A549 (cell line): ENCODE measurements at regions not wholly inside any gene's neighbourhood (a gene's known extent, or its start where the extent isn't known, plus 50 kb on each side); places are given as distances from the start of the nearest gene placed in this dataset.

Experiments
- ATAC-seq, 2 experiments: fragments of 200-7000 bp in 1 of 2; fragments of >200 bp in 1 of 2; cut with Nextera tagmentation in 1 of 2; cut with Tn5 transposase in 1 of 2; 3 replicates each; pipeline versions ENCODE4 v1.8.0 to v1.9.1; 2018 to 2020; ENCODE audit warnings: mild to moderate bottlenecking in 1 of 2, moderate library complexity in 1 of 2
- CTCF ChIA-PET: fragments of 300-600 bp; sonication (Branson Sonifier 250); formaldehyde crosslinking; extraction: SDS; loops from one replicate; lab custom pipeline; 2021; ENCODE audit warnings: antibody characterized with exemption, inconsistent platforms; lab: Yijun Ruan, JAX
- POLR2A ChIA-PET: fragments of 350-600 bp; formaldehyde crosslinking; extraction: SDS; loops from one replicate; lab custom pipeline; 2021; ENCODE audit warnings: antibody characterized with exemption, inconsistent platforms; lab: Yijun Ruan, JAX
- DNase-seq, 2 experiments: peaks; one replicate each; pipeline versions ENCODE4 v3.0.0 to v3.0.0-alpha.2; 2011 to 2016; ENCODE audit warnings: low read depth in 1 of 2, low spot score in 1 of 2
- FAIRE-seq: peaks from 2 replicates; lab custom pipeline; 2011; peaks lifted over from hg19 to GRCh38; lab: Jason Lieb, UNC
- H3K27ac ChIP-seq, 2 experiments: fragments of >200 bp; sonication (Bioruptor Twin); formaldehyde crosslinking; 3 replicates each; pipeline ENCODE4 v1.5.1; 2016 to 2017
- H3K4me1 ChIP-seq: fragments of >200 bp; sonication (Bioruptor Twin); formaldehyde crosslinking; 3 replicates; pipeline ENCODE4 v1.6.1; 2016
- H3K4me2 ChIP-seq: fragments of >200 bp; sonication (Bioruptor Twin); formaldehyde crosslinking; 3 replicates; pipeline ENCODE4 v1.6.1; 2016
- H3K4me3 ChIP-seq: fragments of >200 bp; sonication (Bioruptor Twin); formaldehyde crosslinking; 3 replicates; pipeline ENCODE4 v1.5.1; 2016
- H3K9me3 ChIP-seq: fragments of >200 bp; sonication (Bioruptor Twin); formaldehyde crosslinking; 3 replicates; pipeline ENCODE4 v1.6.1; 2016
- BCL3 ChIP-seq: fragments of >200 bp; sonication (Bioruptor Twin); formaldehyde crosslinking; IDR thresholded peaks from 3 replicates; pipeline ENCODE4 v1.6.1; 2016
- BHLHE40 ChIP-seq: IDR thresholded peaks from 2 replicates; pipeline ENCODE4 v1.6.1; 2012; ENCODE audit warnings: low read depth, low read length, inconsistent platforms
- CEBPB ChIP-seq, 2 experiments: fragments of >200 bp in 1 of 2; sonication (Bioruptor Twin) in 1 of 2; formaldehyde crosslinking in 1 of 2; IDR thresholded peaks; 2 replicates each; pipeline ENCODE4 v1.6.1; 2012 to 2016
- CHD2 ChIP-seq: fragments of 150-350 bp; IDR thresholded peaks from 2 replicates; pipeline ENCODE4 v1.6.1; 2014; ENCODE audit warnings: low read length; ENCODE audit not compliant: partially characterized antibody
- CTCF ChIP-seq: fragments of >200 bp; sonication (Bioruptor Twin); formaldehyde crosslinking; IDR thresholded peaks from 3 replicates; pipeline ENCODE4 v1.5.1; 2016
- EHF ChIP-seq: fragments of 250-450 bp; sonication (Bioruptor Pico); IDR thresholded peaks from 2 replicates; pipeline ENCODE4 v1.5.0; 2020; ENCODE audit warnings: mild to moderate bottlenecking
- EHMT2 ChIP-seq: fragments of 200-600 bp; sonication (generic); IDR thresholded peaks from 2 replicates; pipeline ENCODE4 v1.6.1; 2016; ENCODE audit warnings: antibody characterized with exemption, low read depth, mild to moderate bottlenecking, moderate library complexity
- ELK1 ChIP-seq: fragments of 150-350 bp; IDR thresholded peaks from 2 replicates; pipeline ENCODE4 v1.6.1; 2014; ENCODE audit warnings: low read depth, mild to moderate bottlenecking, low read length
- EP300 ChIP-seq, 2 experiments: fragments of >200 bp; sonication (Bioruptor Twin); formaldehyde crosslinking; IDR thresholded peaks; 2 replicates in 1 of 2; 3 replicates in 1 of 2; pipeline ENCODE4 v1.6.1; 2016 to 2017
- FOSB ChIP-seq: fragments of 250-450 bp; sonication (Bioruptor Pico); IDR thresholded peaks from 2 replicates; pipeline ENCODE4 v1.5.0; 2020; ENCODE audit warnings: mild to moderate bottlenecking, moderate library complexity
- FOSL2 ChIP-seq, 2 experiments: fragments of 450-650 bp in 1 of 2; fragments of >200 bp in 1 of 2; sonication (Bioruptor Twin) in 1 of 2; formaldehyde crosslinking; IDR thresholded peaks; 2 replicates each; pipeline versions ENCODE4 v1.5.0 to v1.6.1; 2016 to 2020; ENCODE audit warnings: mild to moderate bottlenecking in 1 of 2, moderate library complexity in 1 of 2
- GATA3 ChIP-seq: IDR thresholded peaks from 2 replicates; pipeline ENCODE4 v1.6.1; 2012; ENCODE audit warnings: borderline replicate concordance
- HES2 ChIP-seq: fragments of >200 bp; sonication (Bioruptor Twin); formaldehyde crosslinking; IDR thresholded peaks from 2 replicates; pipeline ENCODE4 v1.6.1; 2016
- HEYL ChIP-seq: fragments of 250-450 bp; sonication (Bioruptor Pico); IDR thresholded peaks from 2 replicates; pipeline ENCODE4 v1.8.0; 2021; ENCODE audit warnings: mild to moderate bottlenecking, moderate library complexity
- HMGXB4 ChIP-seq: fragments of 250-450 bp; sonication (Bioruptor Pico); IDR thresholded peaks from 2 replicates; pipeline ENCODE4 v1.5.0; 2021; ENCODE audit warnings: mild to moderate bottlenecking, moderate library complexity, borderline replicate concordance
- HOXB13 ChIP-seq: fragments of 250-450 bp; sonication (Bioruptor Pico); IDR thresholded peaks from 2 replicates; pipeline ENCODE4 v1.5.0; 2020; ENCODE audit warnings: low read depth, mild to moderate bottlenecking, moderate library complexity
- JUN ChIP-seq, 2 experiments: fragments of >200 bp; sonication (Bioruptor Twin); formaldehyde crosslinking; IDR thresholded peaks; 2 replicates in 1 of 2; 3 replicates in 1 of 2; pipeline ENCODE4 v1.6.1; 2016 to 2017
- MAFK ChIP-seq: fragments of 450-650 bp; IDR thresholded peaks from 2 replicates; pipeline ENCODE4 v1.6.1; 2014; ENCODE audit not compliant: partially characterized antibody
- NFE2L2 ChIP-seq: fragments of 150-350 bp; conservative IDR thresholded peaks from 2 replicates; pipeline ENCODE4 v1.6.1; 2014; ENCODE audit warnings: low read length
- NPAS2 ChIP-seq: fragments of 250-450 bp; sonication (Bioruptor Pico); IDR thresholded peaks from 2 replicates; pipeline ENCODE4 v1.8.0; 2022; ENCODE audit warnings: mild to moderate bottlenecking, moderate library complexity, borderline replicate concordance
- POLR2AphosphoS2 ChIP-seq: conservative IDR thresholded peaks from 2 replicates; pipeline ENCODE4 v1.6.1; 2012; ENCODE audit warnings: low read length, improper control_type of control experiment, inconsistent platforms
- RCOR1 ChIP-seq: fragments of 150-350 bp; IDR thresholded peaks from 2 replicates; pipeline ENCODE4 v1.6.1; 2014; ENCODE audit warnings: antibody characterized with exemption, low read length, low read depth
- RFX5 ChIP-seq: fragments of 450-650 bp; IDR thresholded peaks from 2 replicates; pipeline ENCODE4 v1.7.1; 2014; ENCODE audit warnings: antibody characterized with exemption, mild to moderate bottlenecking, moderate library complexity
- RNF2 ChIP-seq: fragments of 200-600 bp; sonication (generic); IDR thresholded peaks from 2 replicates; pipeline ENCODE4 v1.6.1; 2016; ENCODE audit warnings: low read depth, mild to moderate bottlenecking, antibody characterized with exemption, moderate library complexity, borderline replicate concordance
- SMC3 ChIP-seq: fragments of >200 bp; sonication (Bioruptor Twin); formaldehyde crosslinking; IDR thresholded peaks from 3 replicates; pipeline ENCODE4 v1.6.1; 2018; ENCODE audit warnings: inconsistent platforms
- USF2 ChIP-seq: fragments of 450-650 bp; IDR thresholded peaks from 2 replicates; pipeline ENCODE4 v1.6.1; 2014; ENCODE audit warnings: antibody characterized with exemption
- ZC3H11A ChIP-seq: fragments of 450-650 bp; IDR thresholded peaks from 2 replicates; pipeline ENCODE4 v1.6.1; 2014; ENCODE audit warnings: antibody characterized with exemption, mild to moderate bottlenecking
- ZFP36 ChIP-seq: fragments of 450-650 bp; IDR thresholded peaks from 2 replicates; pipeline ENCODE4 v1.6.1; 2014; ENCODE audit warnings: borderline replicate concordance; ENCODE audit not compliant: partially characterized antibody
- WGBS: methylation state at CpG from one replicate; pipeline ENCODE4 v1.1.6; 2017; ENCODE audit errors: missing lambda C conversion rate; 5-methylcytosine and 5-hydroxymethylcytosine counted together

GRCh38 chrY:20433670-20434069, 141.9 kb upstream of the EIF1AY start:
- no peak overlapping the region for H3K4me3 ChIP-seq
- FAIRE-seq = no peak

GRCh38 chrY:20444170-20444569, 131.4 kb upstream of the EIF1AY start:
- WGBS = 0% methylated on average over 3 of the region's 3 CpGs
- H3K4me2 ChIP-seq = no peak overlapping the region
- ChIA-PET CTCF (no interaction called here), POLR2A (no interaction called here)
- ATAC-seq = no peak
- H3K9me3 ChIP-seq = no peaks in the 10 kb centered on the region
- no peaks in the 10 kb centered on the region for H3K4me1 ChIP-seq
- no peak for DNase-seq
- TF ChIP-seq HMGXB4 (no peak), CTCF (no peak), ZFP36 (no peak), RFX5 (no peak), RCOR1 (no peak), ZC3H11A (no peak), FOSL2 (IDR thresholded peaks at IDR 0.05) (no peak), FOSL2 (CRISPR knock-in tag; IDR thresholded peaks at IDR 0.05) (no peak), USF2 (no peak), BHLHE40 (no peak)
- H3K27ac ChIP-seq = no peak overlapping the region
- no peak for FAIRE-seq
- H3K4me3 ChIP-seq = no peak overlapping the region

More at GRCh38 chrY:20433670-20434069, 141.9 kb upstream of the EIF1AY start:
- H3K4me2 ChIP-seq = no peak overlapping the region
- TF ChIP-seq HOXB13 (CRISPR knock-in tag) (no peak), FOSB (CRISPR knock-in tag) (no peak), EHF (no peak), MAFK (no peak), FOSL2 (IDR thresholded peaks at IDR 0.05) (no peak), FOSL2 (CRISPR knock-in tag; IDR thresholded peaks at IDR 0.05) (no peak), POLR2AphosphoS2 (no peak), EP300 (IDR thresholded peaks at IDR 0.05) (no peak), GATA3 (no peak), CHD2 (no peak), NFE2L2 (no peak), JUN (IDR thresholded peaks at IDR 0.05) (no peak), NPAS2 (CRISPR knock-in tag) (no peak)
- TF ChIP-seq, all 56 proteins: peak for 0
- ATAC-seq (no peak), DNase-seq (no peak)
- Histone ChIP-seq H3K9me3 (no peaks in the 10 kb centered on the region), H3K27ac (no peak overlapping the region), H3K4me1 (no peaks in the 10 kb centered on the region)
- 0% methylated on average over 1 of the region's 1 CpG for WGBS
- ChIA-PET CTCF (no interaction called here), POLR2A (no interaction called here)

- ChIA-PET POLR2A (no interaction called here), CTCF (no interaction called here)
- DNase-seq (no peak), ATAC-seq (no peak), FAIRE-seq (no peak)
- no peaks in the 10 kb centered on the region for H3K9me3 ChIP-seq
- no peak overlapping the region for H3K4me2 ChIP-seq
- H3K4me3 ChIP-seq = no peak overlapping the region
- H3K4me1 ChIP-seq = no peaks in the 10 kb centered on the region
- H3K27ac ChIP-seq = no peak overlapping the region
- 0% methylated on average over 1 of the region's 2 CpGs for WGBS
- TF ChIP-seq ELK1 (no peak), EHF (no peak), GATA3 (no peak), EHMT2 (no peak), HES2 (no peak), BCL3 (no peak), HEYL (CRISPR knock-in tag) (no peak), USF2 (no peak), CEBPB (IDR thresholded peaks at IDR 0.05) (no peak), RNF2 (no peak), SMC3 (no peak), EP300 (IDR thresholded peaks at IDR 0.05) (no peak)
Measured at GRCh38 chrY:20447601-20448000, 128.0 kb upstream of the EIF1AY start.
